ENCODE measurements at regions not wholly inside any gene's neighbourhood (a gene's known extent, or its start where the extent isn't known, plus 50 kb on each side); places are given as distances from the start of the nearest gene placed in this dataset.
"Not testable (repeated sequence)": the region's sequence is repeated elsewhere in the genome, so short reads cannot be mapped to it uniquely, and the experiment has no call there.

DNA sequence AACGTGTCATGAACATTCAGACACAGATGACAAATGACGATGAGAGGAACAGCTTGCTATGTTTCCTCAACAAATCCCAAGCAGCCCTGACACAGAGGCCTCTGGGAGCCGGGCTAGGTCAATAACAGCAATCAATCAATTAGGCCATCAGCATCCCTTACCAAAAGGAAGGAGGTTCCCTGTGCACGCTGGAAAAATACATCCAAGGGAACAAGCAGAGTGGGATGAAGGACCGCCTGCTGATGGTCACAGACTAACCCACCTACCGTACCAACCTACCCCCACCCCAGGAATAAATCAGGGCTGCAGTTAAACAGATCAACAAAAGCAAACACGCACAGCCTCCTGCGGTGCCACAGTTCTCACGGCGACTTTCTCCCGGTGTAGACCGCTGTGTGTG is 265.1 kb upstream of the SFSWAP start:
- DNase-seq (ENCODE audit: low read depth, low spot score), result no peak
- dilution Hi-C loops (cut with MboI; ENCODE audit: extremely low pct_ligation_motif_present, low sequenced_read_pairs), result no loop called here
- H3K36me3 ChIP-seq (ENCODE audit: control insufficient read depth in 2 of 2, extremely low read depth in 1 of 2, insufficient read depth in 2 of 2, low read length in 2 of 2), result no peaks in the 10 kb centered on the region
- H3K27ac ChIP-seq (ENCODE audit: control insufficient read depth, insufficient read depth, low read length), result no peak overlapping the region
- no peaks in the 10 kb centered on the region for H3K4me1 ChIP-seq (ENCODE audit: control insufficient read depth, extremely low read depth, insufficient read depth, low read length)
- H3K9me1 ChIP-seq (ENCODE audit: control insufficient read depth, extremely low read depth, insufficient read depth, low read length), result no peaks in the 10 kb centered on the region
- no peak overlapping the region for H3K4me3 ChIP-seq (ENCODE audit: control insufficient read depth in 2 of 3, extremely low read depth in 1 of 3, insufficient read depth in 2 of 3, low read depth in 1 of 3, low read length in 3 of 3)
- no peaks in the 10 kb centered on the region for H3K27me3 ChIP-seq (ENCODE audit: control insufficient read depth, extremely low read depth, insufficient read depth, low read length)
- no peaks in the 10 kb centered on the region for H3K79me2 ChIP-seq (ENCODE audit: control insufficient read depth, insufficient read depth, low read length)
- FAIRE-seq, result no peak
- H4K20me1 ChIP-seq (ENCODE audit: control insufficient read depth, extremely low read depth, insufficient read depth, low read length), result no peaks in the 10 kb centered on the region
- no peak overlapping the region for H2AFZ ChIP-seq (ENCODE audit: control insufficient read depth, low read length)
- H3K9me3 ChIP-seq (ENCODE audit: control insufficient read depth, low read depth, low read length), result no peaks in the 10 kb centered on the region
- no peak overlapping the region for H3K9ac ChIP-seq (ENCODE audit: control insufficient read depth, extremely low read depth, insufficient read depth, low read length)
- no peak overlapping the region for H3K4me2 ChIP-seq (ENCODE audit: control insufficient read depth, extremely low read depth, insufficient read depth, low read depth, low read length)
- no peak for TF ChIP-seq CTCF (optimal IDR thresholded peaks at IDR 0.05 in 1 of 3, IDR thresholded peaks at IDR 0.05 in 1 of 3, conservative IDR thresholded peaks at IDR 0.05 in 1 of 3; ENCODE audit: extremely low read depth in 1 of 3, insufficient read depth in 2 of 3, low read length in 3 of 3)
- TF ChIP-seq EZH2 (IDR thresholded peaks at IDR 0.05; ENCODE audit: low read length), result no peak

GRCh38 chr12:131447636-131448035 is 263.3 kb upstream of the SFSWAP start:
- H3K4me3 ChIP-seq (ENCODE audit: control insufficient read depth in 2 of 3, extremely low read depth in 1 of 3, insufficient read depth in 2 of 3, low read depth in 1 of 3, low read length in 3 of 3); DNase-seq (ENCODE audit: low read depth, low spot score); H2AFZ ChIP-seq (ENCODE audit: control insufficient read depth, low read length); H3K27me3 ChIP-seq (ENCODE audit: control insufficient read depth, extremely low read depth, insufficient read depth, low read length); H3K4me1 ChIP-seq (ENCODE audit: control insufficient read depth, extremely low read depth, insufficient read depth, low read length); H3K36me3 ChIP-seq (ENCODE audit: control insufficient read depth in 2 of 2, extremely low read depth in 1 of 2, insufficient read depth in 2 of 2, low read length in 2 of 2); H3K9me3 ChIP-seq (ENCODE audit: control insufficient read depth, low read depth, low read length); FAIRE-seq; H3K27ac ChIP-seq (ENCODE audit: control insufficient read depth, insufficient read depth, low read length); H4K20me1 ChIP-seq (ENCODE audit: control insufficient read depth, extremely low read depth, insufficient read depth, low read length); dilution Hi-C loops (cut with MboI; ENCODE audit: extremely low pct_ligation_motif_present, low sequenced_read_pairs); H3K79me2 ChIP-seq (ENCODE audit: control insufficient read depth, insufficient read depth, low read length); H3K9me1 ChIP-seq (ENCODE audit: control insufficient read depth, extremely low read depth, insufficient read depth, low read length); H3K9ac ChIP-seq (ENCODE audit: control insufficient read depth, extremely low read depth, insufficient read depth, low read length); H3K4me2 ChIP-seq (ENCODE audit: control insufficient read depth, extremely low read depth, insufficient read depth, low read depth, low read length): not testable (repeated sequence)

DNA sequence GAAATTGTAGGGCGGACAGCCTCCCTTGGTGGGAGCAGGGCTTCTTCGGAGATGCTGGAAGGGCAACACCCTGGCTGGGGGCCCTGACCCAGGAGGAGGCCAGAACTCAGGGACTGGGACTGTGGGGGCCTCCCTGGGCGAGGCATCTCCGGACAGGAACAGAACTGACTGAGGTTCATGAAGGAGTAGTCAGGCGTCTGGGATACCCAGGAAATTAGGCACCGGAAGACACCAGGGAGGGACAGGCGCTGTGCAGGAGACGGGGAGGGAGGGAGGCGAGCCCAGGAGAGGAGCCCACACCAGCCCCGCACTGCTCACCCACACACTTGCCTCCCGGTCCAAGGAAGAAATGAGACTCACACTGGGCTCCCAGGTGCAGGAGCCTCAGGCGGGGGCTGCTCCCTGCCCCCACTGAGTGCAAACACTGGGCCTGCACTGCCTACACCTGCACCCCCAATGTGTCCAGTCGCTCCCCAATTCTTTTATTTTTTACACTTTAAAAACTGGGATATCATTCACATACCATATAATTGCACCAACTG is 262.6 kb upstream of the SFSWAP start:
- Histone ChIP-seq H3K27me3 (ENCODE audit: control insufficient read depth, extremely low read depth, insufficient read depth, low read length) (no peaks in the 10 kb centered on the region), H3K79me2 (ENCODE audit: control insufficient read depth, insufficient read depth, low read length) (no peaks in the 10 kb centered on the region), H2AFZ (ENCODE audit: control insufficient read depth, low read length) (no peak overlapping the region), H3K4me2 (ENCODE audit: control insufficient read depth, extremely low read depth, insufficient read depth, low read depth, low read length) (no peak overlapping the region), H3K9ac (ENCODE audit: control insufficient read depth, extremely low read depth, insufficient read depth, low read length) (no peak overlapping the region), H3K4me1 (ENCODE audit: control insufficient read depth, extremely low read depth, insufficient read depth, low read length) (no peaks in the 10 kb centered on the region), H3K36me3 (ENCODE audit: control insufficient read depth in 2 of 2, extremely low read depth in 1 of 2, insufficient read depth in 2 of 2, low read length in 2 of 2) (no peaks in the 10 kb centered on the region), H3K9me1 (ENCODE audit: control insufficient read depth, extremely low read depth, insufficient read depth, low read length) (no peaks in the 10 kb centered on the region), H3K27ac (ENCODE audit: control insufficient read depth, insufficient read depth, low read length) (no peak overlapping the region), H3K4me3 (ENCODE audit: control insufficient read depth in 2 of 3, extremely low read depth in 1 of 3, insufficient read depth in 2 of 3, low read depth in 1 of 3, low read length in 3 of 3) (no peak overlapping the region), H4K20me1 (ENCODE audit: control insufficient read depth, extremely low read depth, insufficient read depth, low read length) (no peaks in the 10 kb centered on the region), H3K9me3 (ENCODE audit: control insufficient read depth, low read depth, low read length) (no peaks in the 10 kb centered on the region)
- FAIRE-seq (no peak), DNase-seq (ENCODE audit: low read depth, low spot score) (no peak)
- dilution Hi-C loops (cut with MboI; ENCODE audit: extremely low pct_ligation_motif_present, low sequenced_read_pairs), result no loop called here
- TF ChIP-seq EZH2 (IDR thresholded peaks at IDR 0.05; ENCODE audit: low read length), result no peak
- no peak for TF ChIP-seq CTCF (optimal IDR thresholded peaks at IDR 0.05 in 1 of 3, IDR thresholded peaks at IDR 0.05 in 1 of 3, conservative IDR thresholded peaks at IDR 0.05 in 1 of 3; ENCODE audit: extremely low read depth in 1 of 3, insufficient read depth in 2 of 3, low read length in 3 of 3)

Measured in keratinocyte (primary cell).